ENCODE measurements at regions not wholly inside any gene's neighbourhood (a gene's known extent, or its start where the extent isn't known, plus 50 kb on each side); places are given as distances from the start of the nearest gene placed in this dataset.

GRCh38 chr13:33953203-33953602 lies 135.3 kb downstream of the RFC3 start:
- no peaks in the 10 kb centered on the region for H4K20me1 ChIP-seq (ENCODE audit: control insufficient read depth, insufficient read depth, insufficient read length)
- no peaks in the 10 kb centered on the region for H3K27me3 ChIP-seq (ENCODE audit: insufficient read depth, low read length)
- no peaks in the 10 kb centered on the region for H3K9me3 Mint-ChIP-seq
- no peak overlapping the region for H2AK5ac ChIP-seq (ENCODE audit: insufficient read length, low read length)
- H2AFZ ChIP-seq (ENCODE audit: low read length) = no peak overlapping the region
- no peak overlapping the region for H3K18ac ChIP-seq (ENCODE audit: insufficient read length, low read depth, low read length)
- H3K4me1 ChIP-seq (ENCODE audit: insufficient read depth, low read length) = no peaks in the 10 kb centered on the region
- H3K4me2 ChIP-seq (ENCODE audit: insufficient read depth, insufficient read length, low read length) = no peak overlapping the region
- no peaks in the 10 kb centered on the region for H3K79me1 ChIP-seq (ENCODE audit: insufficient read depth, low read depth, low read length, poor library complexity, severe bottlenecking)
- no peak overlapping the region for H3K4me3 Mint-ChIP-seq
- H3K27ac Mint-ChIP-seq = no peak overlapping the region
- H3K9me3 ChIP-seq (ENCODE audit: control insufficient read depth, low read depth, low read length) = no peaks in the 10 kb centered on the region
- H3K4me1 Mint-ChIP-seq = peaks cover 7 to 9% of the 10 kb centered on the region in 2 experiments
- H3K23ac ChIP-seq (ENCODE audit: insufficient read length, low read depth, low read length) = no peak overlapping the region
- H3T11ph ChIP-seq (ENCODE audit: low read length) = no peak overlapping the region
- H2BK15ac ChIP-seq (ENCODE audit: low read depth, low read length) = no peak overlapping the region
- no peaks in the 10 kb centered on the region for H3K23me2 ChIP-seq (ENCODE audit: insufficient read length, low read depth, low read length, poor library complexity, severe bottlenecking)
- DNase-seq = no peak
- H3K14ac ChIP-seq (ENCODE audit: insufficient read depth, low read length) = no peak overlapping the region
- H3K56ac ChIP-seq (ENCODE audit: insufficient read length, low read depth, low read length) = no peak overlapping the region
- H2BK12ac ChIP-seq (ENCODE audit: insufficient read length, low read depth, low read length) = no peak overlapping the region
- peaks cover 0 to 2% (median 0%) of the 10 kb centered on the region in 3 experiments; a peak in 1 of 7 replicates for H3K36me3 Mint-ChIP-seq (ENCODE audit: insufficient read depth in 1 of 3, low read depth in 3 of 3)
- no peak overlapping the region for H3K9ac ChIP-seq (ENCODE audit: extremely low read depth, insufficient read length, low read length)
- TF ChIP-seq CTCF (conservative IDR thresholded peaks at IDR 0.05) = no peak
- no peak overlapping the region for H2BK120ac ChIP-seq (ENCODE audit: low read depth, low read length, poor library complexity, severe bottlenecking)
- no peak overlapping the region for H3K27ac ChIP-seq (ENCODE audit: insufficient read length, low read depth, low read length)
- no peak overlapping the region for H2BK20ac ChIP-seq (ENCODE audit: low read depth, low read length, poor library complexity, severe bottlenecking)
- no peak overlapping the region for H4K91ac ChIP-seq (ENCODE audit: insufficient read length, low read depth, low read length)
- no CpG with 5 or more reads among the region's 1 CpG for WGBS (ENCODE audit: extremely low coverage, insufficient read length, low lambda C conversion rate)
- no peak overlapping the region for H3K4ac ChIP-seq (ENCODE audit: low read depth, low read length)
- no peaks in the 10 kb centered on the region for H3K27me3 Mint-ChIP-seq (ENCODE audit: low read depth)
- H2BK5ac ChIP-seq (ENCODE audit: insufficient read length, low read length) = no peak overlapping the region
- H4K5ac ChIP-seq (ENCODE audit: insufficient read length, low read depth, low read length) = no peak overlapping the region
- H4K8ac ChIP-seq (replicated peaks; ENCODE audit: insufficient read length, low read depth, low read length) = no peak overlapping the region
- no peaks in the 10 kb centered on the region for H3K79me2 ChIP-seq (ENCODE audit: insufficient read depth, low read length)

All from H9 (cell line).